ENCODE measurements at regions not wholly inside any gene's neighbourhood (a gene's known extent, or its start where the extent isn't known, plus 50 kb on each side); places are given as distances from the start of the nearest gene placed in this dataset.
"Not testable (repeated sequence)": the region's sequence is repeated elsewhere in the genome, so short reads cannot be mapped to it uniquely, and the experiment has no call there.

DNA sequence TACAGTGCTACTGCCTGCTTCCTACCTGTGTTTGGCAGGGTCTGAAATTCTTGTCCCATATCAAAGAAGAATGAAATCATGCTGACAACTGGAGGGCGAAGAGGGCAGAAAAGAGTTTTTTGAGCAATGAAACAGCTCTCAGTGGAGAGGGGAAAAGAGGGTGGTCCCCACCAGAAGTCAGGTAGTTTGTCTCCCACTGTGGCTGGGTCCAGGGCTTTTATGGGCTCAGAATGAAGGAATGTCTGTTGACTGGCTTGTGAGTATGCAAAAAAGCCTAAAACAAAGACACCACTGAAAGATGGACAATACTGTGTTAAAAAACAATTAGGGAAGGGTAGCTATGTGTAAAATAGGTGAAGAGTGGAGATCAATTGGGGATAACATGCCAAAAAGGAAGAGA, 115.0 kb downstream of the ADAM29 start:
- DNase-seq (ENCODE audit: low read depth, low spot score): no peak

DNA sequence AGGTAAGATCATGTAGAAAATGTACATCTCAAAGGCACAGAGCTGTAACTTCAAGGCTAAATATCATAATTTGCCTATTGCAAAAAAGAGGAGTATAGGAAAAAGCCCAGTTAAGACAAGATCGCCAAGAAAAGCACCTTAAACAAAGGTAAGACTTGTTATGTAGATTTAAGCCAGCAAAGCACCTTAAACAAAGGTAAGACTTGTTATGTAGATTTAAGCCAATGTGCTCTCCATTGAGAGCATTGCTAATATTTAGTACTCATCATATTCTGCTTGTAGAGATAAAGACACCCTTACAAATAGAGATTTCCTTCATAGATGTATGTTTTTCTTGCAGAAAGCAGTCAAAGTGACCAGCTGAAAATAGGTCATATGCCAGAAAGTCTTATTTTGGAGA, 115.8 kb downstream of the ADAM29 start:
- DNase-seq (ENCODE audit: low read depth, low spot score): no peak

DNA sequence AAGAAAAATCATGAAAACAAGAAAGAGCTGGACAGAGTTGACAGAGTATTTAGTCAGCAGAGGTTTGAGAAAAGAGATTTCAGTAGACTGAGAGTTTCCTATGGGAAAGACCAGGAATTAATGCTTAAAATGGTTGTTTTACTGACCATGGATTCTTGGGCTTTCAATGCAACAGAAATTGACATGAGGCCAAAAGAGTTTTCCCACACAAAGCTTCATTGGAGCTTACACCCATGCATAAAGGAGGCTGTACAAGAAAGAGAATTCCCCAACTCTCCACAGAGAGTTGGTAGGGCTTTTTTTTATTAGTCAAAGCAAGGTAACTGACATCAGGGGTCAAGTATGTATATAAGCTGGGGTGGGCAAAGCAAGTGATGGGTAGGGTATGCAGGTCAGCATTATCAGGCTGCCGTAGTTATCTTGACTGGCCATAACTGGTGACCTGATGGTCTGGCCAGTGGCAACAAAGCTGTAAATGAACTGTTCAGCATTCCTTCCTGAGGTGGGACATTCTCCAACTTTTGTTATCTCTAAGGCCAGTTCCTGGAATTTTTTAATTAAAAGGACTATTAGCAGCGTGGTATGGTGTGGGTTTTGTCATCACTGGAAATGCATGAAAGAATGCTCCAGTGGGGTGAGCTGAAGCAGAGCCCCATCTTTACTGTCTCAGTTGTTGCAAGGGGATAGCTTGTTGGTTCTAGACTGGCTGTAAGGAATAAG, 117.0 kb downstream of the ADAM29 start:
- DNase-seq (ENCODE audit: low read depth, low spot score): no peak

DNA sequence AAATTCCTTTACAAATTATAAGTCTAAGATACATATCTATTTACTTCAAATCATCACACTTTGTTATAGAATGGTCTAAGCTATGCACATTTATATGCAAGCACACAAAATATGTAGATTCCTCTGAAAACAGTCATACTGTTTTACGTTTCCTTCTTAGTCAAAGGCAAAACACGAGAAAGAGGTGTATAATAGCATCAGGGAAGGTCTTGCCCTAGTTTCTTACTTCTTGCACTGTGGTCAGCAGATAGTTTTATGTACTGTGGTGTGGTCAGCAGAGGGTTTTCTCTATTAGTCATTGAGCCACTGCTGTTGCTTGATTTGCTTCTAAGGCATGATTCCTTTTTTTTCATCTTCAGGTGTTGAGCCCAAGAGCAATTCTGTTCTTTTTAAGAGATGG, 117.7 kb downstream of the ADAM29 start:
- DNase-seq (ENCODE audit: low read depth, low spot score): no peak

DNA sequence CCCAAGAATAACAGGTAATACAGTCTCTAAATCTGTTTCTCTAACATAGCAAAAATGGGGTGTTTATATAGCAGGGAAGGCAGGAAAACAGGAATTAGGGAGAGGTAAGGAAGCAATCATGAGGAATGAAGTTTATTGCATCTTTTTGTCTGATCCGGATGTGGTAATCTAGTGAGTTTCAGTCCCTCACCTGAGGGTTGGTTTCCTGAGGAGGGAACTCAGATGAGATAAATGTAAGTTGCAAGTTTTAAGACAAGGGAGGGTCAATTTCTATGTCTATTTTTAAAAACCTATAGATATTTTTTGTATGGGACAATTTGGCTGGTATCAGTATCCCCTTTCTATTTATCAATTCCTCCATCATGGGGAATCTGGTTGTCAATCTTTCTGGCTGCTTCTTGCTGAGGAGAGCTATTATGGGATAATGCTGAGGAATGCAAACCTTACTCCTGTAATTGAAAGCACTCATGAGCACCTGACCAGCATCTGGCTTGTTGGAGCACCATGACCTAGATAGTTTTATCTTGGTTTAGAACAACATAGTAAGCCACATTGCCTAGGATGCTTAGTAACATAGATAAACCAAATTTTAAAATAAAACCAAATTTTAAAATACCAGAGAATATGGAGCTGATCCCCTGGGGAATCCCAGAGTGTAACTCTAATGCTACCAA, 130.1 kb downstream of the ADAM29 start:
- DNase-seq (ENCODE audit: low read depth, low spot score): no peak

DNA sequence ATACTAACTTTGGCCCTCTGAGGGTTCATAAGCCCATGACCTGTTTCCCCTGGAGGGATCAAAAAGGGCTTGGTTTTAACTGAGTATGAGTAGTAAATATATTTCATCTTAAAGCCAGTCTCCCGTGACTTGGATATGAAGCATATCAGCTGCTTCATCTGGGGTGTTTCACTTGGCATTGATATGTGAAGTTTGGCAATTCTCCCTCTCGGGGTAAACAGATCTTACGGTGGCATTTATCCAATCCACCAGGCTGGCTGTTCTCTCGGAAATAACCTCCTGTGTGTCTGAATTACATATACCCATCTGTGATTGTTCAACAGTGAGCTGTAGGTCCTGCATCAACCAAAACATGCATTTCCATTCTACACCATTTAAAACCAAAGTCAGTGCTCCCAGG, 130.7 kb downstream of the ADAM29 start:
- DNase-seq (ENCODE audit: low read depth, low spot score): no peak

DNA sequence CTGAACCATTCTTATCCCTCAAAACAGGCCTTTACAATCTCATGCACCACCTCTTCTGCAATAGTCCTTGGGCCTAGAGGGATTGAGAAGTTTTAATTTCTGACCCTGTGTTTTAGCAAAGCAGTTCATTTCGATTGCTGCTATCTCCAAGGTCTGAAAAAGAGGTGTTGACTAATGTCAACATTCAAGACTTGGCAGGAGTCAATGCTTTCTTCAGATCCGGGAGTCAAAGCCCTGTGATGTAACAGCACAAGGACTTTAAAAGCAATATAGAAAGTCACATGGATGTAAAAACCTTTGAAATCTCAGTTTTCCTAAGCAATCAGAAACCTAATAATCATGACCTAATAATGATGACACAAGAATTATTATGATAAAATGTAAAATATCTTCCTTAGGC, 133.8 kb downstream of the ADAM29 start:
- DNase-seq (ENCODE audit: low read depth, low spot score): no peak

DNA sequence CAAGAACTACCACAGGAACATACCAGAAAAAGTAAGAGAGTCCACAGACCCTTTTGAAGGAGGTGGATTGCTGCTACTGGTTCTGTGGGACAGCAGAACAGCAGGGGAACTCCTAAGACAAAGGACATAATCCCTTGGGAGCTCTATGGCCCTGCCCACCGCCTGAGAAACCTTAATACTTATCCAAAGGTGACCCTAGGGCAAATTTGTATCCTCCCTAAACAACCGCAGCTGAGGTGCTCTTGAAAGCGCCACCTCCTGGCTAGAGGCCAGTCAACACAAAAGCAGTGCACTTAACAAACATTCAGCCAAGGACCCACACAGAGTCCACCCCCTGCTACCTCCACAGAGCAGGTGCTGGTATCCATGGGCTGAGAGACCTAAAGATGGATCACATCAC, 136.8 kb downstream of the ADAM29 start:
- DNase-seq (ENCODE audit: low read depth, low spot score): no peak

DNA sequence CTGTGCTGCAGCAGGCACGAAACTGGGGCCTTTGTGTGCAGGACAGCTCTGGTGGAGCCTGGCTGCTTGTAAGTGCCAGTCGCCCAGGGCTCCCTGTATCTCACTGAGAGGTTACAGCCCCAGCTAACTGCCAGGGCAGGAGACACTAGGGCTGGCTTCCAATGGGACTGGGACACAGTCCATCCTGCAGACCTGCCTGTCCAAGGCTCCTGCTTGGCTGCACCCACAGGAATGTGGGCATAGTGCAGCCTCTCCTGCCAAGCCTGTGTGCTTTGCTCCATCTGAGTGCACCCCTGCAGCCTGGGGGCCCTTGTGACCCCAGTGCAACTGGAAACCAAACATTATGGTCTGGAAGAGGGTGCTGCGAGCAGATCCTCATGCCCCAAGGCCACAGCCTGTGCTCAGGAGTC, 144.0 kb downstream of the ADAM29 start:
- DNase-seq (ENCODE audit: low read depth, low spot score): no peak

DNA sequence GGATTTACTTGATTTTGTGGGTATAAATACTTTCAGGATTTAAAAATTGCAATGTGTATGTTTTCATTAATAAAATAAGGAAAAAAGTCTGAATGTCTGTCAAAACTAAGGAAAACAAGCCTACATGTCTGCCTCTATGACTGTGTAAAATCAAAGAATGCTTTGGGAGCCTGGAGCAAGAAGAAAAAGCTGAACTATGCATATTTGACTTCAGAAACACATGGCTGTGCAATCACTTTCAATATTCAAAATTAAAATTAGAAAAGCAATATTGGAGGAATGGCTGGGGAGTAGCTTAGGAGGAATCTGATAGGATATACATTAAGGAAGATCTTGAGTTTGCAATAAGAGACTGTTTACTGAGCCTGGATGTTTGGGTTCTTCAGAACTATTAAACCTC, 147.1 kb downstream of the ADAM29 start:
- no peak for DNase-seq (ENCODE audit: low read depth, low spot score)

DNA sequence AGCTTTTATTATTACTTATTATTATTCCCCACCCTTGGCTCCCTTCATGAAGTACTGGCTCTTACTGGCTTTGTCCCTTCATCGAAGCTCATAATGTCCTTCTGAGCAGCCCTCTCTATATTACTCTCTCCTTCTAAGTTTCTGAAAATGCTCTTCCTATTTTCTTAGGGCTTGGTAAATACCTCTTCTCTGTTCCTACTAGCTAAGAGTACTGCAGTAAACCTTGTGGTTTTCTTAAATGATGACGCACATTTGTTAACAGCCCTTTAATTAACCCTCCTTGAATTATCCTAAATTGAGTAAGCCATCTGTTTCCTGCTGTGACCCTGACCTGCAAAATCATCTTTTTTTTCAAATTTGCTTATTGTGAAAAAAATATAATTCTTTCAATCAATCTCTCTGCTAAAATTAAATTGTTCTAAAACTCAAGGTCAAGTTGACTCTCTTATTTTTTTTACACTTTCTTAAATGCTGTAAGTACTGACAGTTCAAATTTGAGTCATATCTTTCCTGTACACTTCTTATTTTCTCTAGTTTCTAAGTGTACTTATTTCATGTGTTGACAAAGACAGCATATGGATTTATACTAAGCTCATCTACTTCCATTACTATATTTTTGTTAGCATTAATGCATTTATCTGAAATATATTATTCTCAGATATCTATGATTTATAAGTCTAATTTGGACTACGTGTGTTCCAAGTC, 148.9 kb downstream of the ADAM29 start:
- DNase-seq (ENCODE audit: low read depth, low spot score): no peak

DNA sequence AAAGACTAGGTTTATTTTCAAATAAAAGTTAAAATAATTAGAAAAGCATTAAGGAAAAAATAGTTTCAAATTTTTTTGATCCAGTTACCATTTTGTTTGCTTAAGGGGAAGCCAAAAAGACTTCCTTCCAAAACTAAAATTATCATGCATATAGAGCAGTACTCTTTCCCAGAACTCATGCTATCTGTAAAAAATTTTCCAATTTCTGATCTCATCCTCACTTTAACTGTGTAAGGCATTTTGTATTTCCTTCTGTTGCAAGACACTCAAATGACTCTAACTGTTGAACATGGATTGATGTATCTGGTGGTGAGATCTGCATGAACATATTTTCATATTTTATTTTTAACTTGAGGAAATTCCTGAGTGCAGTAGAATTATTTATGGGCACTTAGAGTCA, 150.1 kb downstream of the ADAM29 start:
- DNase-seq (ENCODE audit: low read depth, low spot score): no peak

DNA sequence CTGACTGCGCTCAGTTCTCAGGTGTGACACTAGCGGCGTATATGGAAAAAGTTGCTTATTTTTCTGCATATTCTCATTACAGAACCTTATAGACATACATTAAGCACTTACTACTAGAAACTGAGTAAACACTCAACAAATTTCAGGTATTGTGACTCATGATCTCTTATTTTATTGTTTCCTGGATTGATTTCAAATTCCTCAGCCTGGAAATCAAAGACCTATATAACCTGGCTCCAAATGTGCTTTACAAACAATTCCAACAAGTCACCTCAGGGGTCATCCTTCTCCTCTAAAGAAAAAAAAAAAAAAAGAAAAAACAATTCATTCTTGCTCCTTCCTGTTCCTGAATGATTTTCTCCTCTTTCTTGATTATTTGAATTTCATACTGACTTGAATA, 152.3 kb downstream of the ADAM29 start:
- no peak for DNase-seq (ENCODE audit: low read depth, low spot score)

DNA sequence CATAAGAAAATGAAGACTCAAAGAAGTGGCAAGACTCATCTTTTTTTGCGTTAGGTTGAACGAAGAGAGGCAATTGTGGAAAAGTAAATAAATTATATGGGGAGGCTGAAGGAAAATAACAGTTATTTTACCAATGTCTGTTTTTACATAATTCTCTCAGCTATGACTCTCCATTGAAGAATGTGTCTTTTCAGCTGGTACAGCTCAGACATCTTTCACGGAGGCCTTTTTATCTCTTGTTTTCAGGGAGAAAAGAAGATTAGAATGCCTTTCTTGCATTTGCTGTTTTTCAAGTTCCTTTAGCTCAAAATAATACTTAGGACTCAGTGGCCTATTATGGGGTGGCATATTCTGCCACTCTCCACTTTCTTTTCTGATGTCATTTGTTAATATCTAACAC, 153.0 kb downstream of the ADAM29 start:
- DNase-seq (ENCODE audit: low read depth, low spot score): no peak

DNA sequence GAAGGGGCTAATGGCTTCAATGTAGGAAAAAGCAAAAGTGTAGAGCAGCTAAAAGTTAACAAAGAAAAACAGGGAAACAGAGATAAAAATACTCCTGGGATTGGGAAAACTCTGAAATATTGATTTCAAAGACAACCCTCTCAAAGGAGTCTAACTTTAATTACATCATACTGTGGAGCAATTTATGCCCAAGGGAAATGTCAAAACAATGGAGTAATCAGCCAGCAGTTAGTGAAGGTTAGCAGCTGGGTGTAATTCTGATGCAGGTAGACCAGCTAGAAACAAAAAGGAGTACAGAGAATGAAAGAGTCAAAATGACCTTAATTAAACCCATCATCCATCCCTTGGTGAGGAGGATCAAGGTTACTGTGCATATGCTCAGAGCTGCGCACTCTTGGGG, 169.0 kb downstream of the ADAM29 start:
- DNase-seq (ENCODE audit: low read depth, low spot score): no peak

DNA sequence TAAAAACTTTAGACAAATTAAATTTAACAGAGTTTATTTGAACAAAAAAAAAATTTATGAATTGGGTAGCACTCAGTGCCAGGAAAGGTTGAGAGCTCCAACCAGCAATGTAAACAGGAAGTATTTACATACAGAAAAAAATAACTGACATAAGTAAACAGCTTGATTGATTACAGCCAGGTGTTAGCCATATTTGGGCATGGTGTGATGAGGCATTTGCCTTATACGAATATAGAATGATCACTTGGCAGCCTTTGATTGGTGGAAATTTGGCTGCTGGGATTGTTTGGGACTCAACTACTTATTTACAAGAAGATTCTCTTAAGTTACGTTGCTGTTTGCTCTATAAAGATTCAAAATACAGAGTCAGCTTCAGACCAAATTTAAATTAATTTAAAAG, 172.0 kb downstream of the ADAM29 start:
- DNase-seq (ENCODE audit: low read depth, low spot score): no peak

DNA sequence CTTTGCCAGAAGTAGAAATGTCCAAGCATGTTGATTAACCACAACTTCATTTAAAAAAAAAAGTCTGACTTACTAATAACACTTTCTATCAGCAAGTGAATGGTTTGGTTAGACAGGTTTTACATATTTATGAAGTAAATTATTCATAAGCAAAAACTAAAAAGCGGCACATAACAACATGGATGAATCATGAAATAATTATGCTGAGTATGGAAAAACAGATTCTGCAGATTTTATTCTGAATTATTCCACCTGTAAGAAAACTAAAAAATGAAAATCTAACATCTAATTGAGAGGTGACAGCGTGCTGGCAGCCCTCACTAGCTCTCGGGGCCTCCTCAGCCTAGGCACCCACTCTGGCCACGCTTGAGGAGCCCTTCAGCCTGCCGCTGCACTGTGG, 173.5 kb downstream of the ADAM29 start:
- no peak for DNase-seq (ENCODE audit: low read depth, low spot score)

DNA sequence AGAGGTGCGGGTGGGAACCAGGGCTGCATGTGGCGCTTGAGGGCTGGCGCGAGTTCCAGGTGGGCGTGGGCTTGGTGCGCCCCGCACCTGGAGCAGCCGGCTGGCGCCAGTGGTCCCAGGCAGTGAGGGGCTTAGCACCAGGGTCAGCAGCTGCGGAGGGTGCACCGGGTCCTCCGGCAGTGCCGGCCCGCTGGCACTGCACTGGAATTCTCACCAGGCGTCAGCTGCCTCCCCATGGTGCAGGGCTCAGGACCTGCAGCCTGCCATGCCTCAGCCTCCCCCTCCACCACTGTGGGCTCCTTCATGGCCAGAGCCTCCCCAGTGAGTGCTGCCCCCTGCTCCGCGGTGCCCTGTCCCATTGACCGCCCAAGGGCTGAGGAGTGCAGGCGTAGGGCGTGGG, 174.0 kb downstream of the ADAM29 start:
- DNase-seq (ENCODE audit: low read depth, low spot score): no peak

DNA sequence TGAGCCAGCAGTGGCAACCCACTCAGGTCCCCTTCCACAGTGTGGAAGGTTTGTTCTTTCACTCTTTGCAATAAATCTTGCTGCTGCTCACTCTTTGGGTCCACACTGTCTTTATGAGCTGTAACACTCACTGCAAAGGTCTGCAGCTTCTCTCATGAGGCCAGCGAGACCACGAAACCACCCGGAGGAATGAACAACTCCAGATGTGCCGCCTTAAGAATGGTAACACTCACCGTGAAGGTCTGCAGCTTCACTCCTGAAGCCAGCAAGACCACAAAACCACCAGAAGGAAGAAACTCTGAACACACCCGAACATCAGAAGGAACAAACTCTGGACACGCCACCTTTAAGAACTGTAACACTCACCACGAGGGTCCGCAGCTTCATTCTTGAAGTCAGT, 174.9 kb downstream of the ADAM29 start:
- DNase-seq (ENCODE audit: low read depth, low spot score): not testable (repeated sequence)

DNA sequence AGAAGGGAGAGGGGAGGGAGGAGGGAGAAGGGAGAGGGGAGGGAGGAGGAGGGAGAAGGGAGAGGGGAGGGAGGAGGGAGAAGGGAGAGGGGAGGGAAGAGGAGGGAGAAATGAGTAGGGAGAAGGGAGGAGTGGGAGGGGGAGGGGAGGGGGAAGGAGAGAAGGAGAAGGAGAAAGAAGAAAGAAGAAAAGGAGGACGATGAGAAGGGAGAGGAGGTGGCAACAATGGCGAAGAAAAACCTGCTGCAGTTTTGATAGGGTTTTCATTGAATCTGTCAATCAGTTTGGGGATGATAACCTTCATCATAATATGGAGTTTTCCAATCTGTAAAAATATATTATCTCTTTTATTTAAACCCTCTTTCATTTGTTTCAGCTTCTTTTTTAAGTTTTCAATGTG, 185.2 kb downstream of the ADAM29 start:
- no peak for DNase-seq (ENCODE audit: low read depth, low spot score)

DNA sequence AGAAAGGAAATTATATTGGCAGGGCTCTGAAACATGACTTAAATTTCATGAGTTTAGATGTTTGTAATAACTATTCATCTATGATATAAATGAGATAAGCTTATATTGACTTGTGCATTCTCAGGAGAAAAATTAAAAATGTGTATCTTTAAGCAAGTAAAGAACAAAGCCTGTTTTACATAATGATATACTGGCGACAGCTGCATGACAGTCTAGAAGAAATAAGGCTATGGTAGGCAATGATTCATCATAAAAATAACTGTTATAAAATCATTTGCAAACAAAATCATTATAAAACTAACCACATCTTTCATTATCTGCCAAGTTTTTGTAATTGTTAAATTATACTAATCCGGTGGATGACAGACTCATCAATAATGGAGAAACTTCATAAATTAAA, 188.1 kb downstream of the ADAM29 start:
- no peak for DNase-seq (ENCODE audit: low read depth, low spot score)

DNA sequence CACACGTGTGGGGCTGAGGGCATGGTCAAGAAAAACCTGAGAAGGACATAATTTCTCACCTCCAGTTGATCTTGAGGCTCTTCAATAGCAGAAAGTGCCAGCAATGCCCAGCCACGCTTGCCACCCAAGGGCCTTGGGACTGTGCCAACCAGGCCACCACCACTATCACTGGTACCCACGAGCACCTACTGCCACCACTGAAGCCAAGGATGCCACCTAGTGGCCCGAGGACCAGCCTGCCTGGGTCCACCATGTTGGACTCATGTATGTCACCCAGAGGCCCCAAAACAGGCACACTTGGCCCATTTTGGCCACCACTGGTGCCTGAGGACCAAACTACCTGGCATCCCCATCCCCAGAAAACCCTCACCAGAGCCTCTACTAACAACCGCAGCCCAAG, 191.8 kb downstream of the ADAM29 start:
- DNase-seq (ENCODE audit: low read depth, low spot score): no peak

DNA sequence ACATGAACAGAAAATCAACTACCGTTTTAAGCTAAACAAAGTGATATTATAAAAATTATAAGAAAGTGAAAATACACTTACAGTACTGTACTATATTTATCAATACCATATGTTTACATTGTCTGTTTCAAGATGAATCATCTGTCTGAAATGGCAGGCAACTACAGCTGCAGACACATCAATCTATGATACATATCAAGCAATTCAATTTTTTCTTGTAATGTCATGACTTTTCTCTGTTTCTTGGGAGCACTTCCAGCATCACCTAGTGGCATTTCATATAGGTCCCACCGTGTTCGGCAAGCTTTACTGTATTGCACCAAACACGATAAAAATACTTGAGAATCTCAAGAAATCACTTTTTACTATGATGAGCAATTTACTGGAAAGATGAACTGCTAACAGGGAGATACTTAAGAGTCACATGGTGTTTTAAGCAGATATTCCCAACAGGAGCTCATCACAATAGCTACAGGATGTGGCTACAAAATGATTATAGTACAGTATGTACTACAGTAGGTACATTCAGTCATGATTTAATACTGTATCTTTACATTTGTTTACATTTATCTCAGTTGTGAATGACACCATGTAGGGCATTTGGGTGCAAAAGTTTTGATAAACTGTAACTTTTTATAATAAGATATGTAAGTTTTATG, 207.4 kb downstream of the ADAM29 start:
- DNase-seq (ENCODE audit: low read depth, low spot score): no peak
